HG02870 (cell line): ENCODE measurements at regions not wholly inside any gene's neighbourhood (a gene's known extent, or its start where the extent isn't known, plus 50 kb on each side); places are given as distances from the start of the nearest gene placed in this dataset.
"Not testable (repeated sequence)": the region's sequence is repeated elsewhere in the genome, so short reads cannot be mapped to it uniquely, and the experiment has no call there.

Experiments
- ATAC-seq: cut with Tn5 transposase; IDR thresholded peaks from one replicate; pipeline ENCODE4 v1.9.1; 2021; ENCODE audit warnings: mild to moderate bottlenecking, moderate library complexity; ENCODE audit not compliant: unreplicated experiment

DNA sequence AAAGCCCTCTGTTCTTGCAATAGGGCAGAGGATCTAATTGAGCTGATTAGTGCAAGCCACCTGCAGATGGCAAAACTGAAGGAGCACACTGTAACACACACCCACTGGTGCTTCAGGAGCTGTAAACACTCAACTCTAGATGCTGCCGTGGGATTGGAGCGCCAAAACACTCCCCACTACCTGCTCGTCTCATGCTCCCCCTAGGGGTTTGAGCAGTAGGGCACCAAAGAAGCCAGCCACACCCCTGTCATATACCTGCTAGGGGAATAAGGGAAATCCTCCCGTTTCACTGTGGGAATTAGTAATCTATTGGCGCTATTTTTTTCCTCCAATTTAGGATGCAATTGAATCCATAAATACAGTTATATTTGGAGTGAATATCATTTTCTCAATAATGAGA lies 360.2 kb downstream of the GLUD2 start:
- peak; percentile 62 for ATAC-seq

DNA sequence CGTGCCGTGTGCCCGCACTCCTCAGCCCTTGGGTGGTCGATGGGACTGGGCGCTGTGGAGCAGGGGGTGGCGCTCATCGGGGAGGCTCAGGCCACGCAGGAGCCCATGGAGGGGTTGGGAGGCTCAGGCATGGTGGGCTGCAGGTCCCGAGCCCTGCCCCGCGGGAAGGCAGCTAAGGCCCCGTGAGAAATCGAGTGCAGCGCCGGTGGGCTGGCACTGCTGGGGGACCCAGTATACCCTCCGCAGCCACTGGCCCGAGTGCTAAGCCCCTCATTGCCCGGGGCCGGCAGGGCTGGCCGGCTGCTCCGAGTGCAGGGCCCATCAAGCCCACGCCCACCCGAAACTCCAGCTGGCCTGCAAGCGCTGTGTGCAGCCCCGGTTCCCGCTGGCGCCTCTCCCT lies 384.1 kb downstream of the GLUD2 start:
- ATAC-seq, result not testable (repeated sequence)

DNA sequence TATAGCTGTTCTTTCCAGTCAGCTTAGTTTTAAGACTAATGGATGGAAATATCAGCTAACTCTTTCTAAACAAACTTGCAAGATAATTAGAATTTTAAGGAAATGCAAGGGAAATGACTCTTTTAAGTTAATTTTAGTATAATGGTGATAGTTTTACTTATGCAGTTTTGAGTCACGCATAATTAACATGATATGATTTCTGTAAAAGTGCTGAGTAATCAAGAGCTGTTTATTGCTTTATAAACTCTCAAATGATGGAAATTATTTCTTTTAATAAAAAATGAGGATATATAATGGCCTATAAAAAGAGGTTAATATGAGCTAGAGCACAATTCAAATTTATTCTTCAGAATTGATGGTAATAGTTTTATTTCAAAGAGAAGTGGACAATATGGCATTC lies 385.9 kb downstream of the GLUD2 start:
- ATAC-seq, result no peak

DNA sequence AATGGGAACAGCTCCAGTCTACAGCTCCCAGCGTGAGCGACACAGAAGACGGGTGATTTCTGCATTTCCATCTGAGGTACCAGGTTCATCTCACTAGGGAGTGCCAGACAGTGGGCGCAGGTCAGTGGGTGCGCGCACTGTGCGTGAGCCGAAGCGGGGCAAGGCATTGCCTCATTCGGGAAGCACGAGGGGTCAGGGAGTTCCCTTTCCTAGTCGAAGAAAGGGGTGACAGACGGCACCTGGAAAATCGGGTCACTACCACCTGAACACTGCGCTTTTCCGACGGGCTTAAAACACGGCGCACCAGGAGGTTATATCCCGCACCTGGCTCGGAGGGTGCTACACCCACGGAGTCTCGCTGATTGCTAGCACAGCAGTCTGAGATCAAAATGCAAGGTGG lies 390.3 kb downstream of the GLUD2 start:
- not testable (repeated sequence) for ATAC-seq

DNA sequence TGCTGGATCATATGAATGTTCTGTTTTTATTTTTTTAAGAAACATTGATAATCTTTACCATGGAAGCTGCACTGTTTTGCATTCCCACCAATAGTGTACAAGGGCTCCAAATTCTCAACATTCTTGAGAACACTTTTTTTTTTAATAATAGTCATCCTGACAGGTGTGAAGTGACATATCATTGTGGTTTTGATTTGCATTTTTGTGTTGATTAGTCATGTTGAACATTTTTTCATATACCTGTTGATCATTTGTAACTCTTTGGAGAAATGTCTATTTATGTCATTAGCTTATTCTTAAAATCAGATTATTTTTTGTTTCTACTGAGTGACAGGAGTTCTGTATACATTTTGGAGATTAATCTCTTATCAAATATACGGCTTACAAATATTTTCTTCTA lies 408.5 kb downstream of the GLUD2 start:
- ATAC-seq, result peak; percentile 30

DNA sequence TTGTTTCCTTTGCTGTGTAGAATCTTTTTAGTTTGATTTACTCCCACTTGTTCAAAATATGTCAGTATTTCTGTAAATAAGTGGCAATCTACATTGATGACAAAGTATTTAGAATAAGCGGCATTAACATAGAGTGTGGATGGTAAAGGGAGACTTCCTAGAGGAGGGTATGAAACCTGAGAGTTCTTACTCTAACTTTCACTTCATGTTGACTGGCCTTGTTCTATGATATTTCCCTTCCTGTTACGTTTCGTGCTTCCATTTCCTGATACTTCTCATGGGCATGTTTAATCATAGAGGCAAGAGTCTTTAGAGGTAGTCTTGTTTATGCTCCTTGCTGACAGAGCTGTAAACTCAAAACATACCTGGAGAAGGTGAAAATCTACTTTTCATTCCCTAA lies 408.9 kb downstream of the GLUD2 start:
- peak; percentile 93 for ATAC-seq

DNA sequence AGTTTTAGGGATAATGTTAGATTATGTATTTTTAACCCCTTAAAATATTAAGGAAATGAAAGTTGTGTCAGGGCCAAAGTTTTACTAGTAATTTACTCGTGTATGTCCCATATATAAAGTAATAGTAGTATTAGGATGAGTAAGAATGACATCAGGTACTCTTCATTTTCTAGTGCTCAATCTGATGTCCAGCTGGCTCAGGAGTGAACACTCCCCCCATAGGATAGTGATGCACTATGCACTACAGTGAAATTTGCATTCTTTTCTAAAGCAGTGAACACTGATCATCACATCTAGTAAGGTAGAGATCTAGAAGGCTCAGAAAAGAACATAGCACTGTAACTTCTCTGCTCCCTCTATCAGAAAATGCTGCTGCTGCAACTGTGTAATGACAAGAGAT lies 409.7 kb downstream of the GLUD2 start:
- ATAC-seq, result peak; percentile 51

DNA sequence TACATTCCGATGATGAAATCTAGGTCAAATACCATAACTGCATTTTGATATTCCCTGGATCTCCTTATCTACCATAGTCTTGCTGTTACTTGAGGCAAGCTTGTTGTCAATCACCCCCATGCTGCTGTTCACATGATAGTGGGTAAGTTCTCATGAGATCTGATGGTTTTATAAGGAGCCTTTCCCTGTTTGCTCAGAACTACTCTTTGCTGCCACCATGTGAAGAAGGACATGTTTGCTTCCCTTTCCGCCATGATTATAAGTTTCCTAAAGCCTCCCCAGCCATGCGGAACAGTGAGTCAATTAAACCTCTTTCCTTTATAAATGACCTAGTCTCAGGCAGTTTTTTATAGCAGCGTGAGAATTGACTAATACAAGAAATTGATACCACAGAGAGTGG lies 432.0 kb downstream of the GLUD2 start:
- ATAC-seq, result no peak

DNA sequence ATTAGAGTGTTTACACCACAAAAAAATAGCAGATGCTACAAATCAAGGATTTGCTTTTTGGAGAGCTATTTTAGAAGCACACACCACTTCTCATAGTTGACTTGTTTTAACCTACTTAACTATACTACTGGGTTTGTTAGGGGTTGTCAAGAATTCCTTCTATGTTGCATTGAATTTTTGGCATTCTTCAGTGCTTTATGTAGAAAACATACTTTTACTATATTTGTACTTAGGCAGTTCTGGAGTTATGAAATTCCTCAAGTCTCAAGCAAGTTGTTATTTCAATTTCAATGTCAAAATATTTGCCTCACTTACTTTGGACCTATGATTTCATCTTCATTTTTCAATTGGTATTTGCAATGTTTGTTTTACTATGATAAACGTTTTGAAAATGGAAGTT lies 449.6 kb downstream of the GLUD2 start:
- no peak for ATAC-seq

DNA sequence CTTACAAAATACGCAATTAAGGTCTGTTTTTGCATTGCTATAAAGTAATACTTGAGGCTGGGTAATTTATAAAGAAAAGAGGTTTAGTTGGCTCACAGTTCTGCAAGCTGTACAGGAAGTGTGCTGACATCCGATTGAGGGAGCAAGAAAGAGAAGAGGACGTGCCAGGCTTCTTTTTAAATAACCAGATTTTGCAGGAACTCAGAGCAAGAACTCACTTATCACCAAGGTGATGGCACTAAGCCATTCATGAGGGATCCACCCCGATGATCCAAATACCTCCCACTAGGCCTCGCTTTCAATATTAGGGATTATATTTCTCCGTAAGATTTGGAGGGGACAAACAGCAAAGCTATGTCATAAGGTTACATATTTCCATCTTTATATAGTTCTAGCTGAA lies 456.7 kb downstream of the GLUD2 start:
- no peak for ATAC-seq

DNA sequence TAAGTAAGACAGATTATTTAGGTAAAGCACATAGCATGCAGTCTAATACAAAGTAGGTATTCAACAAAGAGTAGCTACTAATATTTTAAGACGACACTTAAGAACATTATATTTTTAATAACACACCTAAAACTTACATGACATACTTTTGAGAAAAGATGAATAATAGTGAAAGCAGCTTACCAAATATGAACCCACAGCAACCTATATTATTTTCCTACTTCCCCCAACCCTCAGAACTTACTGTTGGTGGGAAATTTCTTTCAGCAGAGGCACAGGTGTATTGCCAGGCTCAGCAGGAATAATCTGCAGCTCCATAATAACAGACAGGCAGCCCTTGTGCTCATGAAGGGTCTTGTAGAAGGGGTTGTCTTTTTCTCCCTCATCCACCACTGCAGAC lies 498.9 kb downstream of the GLUD2 start:
- ATAC-seq, result peak; percentile 79

DNA sequence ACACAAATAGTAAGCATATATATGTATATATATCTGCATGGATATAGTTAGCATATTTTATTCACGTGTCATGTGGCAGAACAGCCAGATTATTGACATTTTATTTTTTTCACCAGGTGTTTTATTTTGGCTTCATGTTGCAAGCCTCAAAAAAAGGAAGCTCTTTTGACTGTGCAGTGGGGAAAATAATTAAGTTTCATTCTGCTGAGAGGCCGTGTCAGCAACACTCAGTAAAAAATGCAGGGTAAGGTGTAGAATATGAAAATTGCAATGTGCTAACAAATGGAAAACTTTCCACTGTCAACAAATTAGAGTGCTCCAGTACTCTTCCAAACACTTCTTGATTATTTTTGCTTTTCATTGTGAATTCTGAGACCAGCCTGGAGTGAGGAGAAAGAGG lies 511.5 kb downstream of the GLUD2 start:
- ATAC-seq, result no peak

DNA sequence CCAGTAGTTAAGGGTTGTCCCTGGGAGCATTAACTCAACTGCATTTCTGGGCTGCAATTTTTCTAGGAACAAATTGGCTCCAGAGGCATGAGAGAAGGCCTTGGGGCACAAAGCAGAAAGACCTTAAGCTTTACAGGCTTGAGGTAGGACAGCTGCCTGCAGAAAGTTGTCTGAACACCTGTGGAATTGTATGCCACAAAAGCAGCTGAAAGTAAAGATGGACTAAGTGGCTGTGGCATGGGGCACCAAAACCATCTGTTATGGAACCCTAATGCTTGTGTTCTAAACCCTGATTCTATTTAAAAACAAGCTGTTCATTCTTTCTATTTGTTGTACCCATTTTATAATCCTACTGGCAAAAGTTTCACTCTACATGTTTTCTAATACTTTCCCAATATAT lies 515.2 kb downstream of the GLUD2 start:
- no peak for ATAC-seq

DNA sequence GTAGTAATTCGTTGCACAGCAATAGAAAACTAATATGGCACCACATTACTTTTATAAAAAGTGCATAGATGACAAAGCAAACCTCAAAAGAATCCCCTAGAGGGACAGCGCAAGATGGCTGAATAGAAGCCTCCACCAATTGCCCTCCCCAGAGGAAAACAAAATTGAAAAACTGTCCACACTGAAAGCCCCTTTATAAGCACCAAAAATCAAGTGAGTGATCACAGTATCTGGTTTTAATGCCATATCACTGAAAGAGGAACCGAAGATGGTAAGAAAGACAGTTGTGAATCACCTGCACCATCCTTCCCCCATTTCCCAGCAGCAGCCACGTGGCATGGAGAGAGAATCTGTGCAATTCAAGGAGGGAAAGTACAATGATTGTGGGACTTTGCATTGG lies 522.2 kb downstream of the GLUD2 start:
- ATAC-seq, result peak; percentile 71

DNA sequence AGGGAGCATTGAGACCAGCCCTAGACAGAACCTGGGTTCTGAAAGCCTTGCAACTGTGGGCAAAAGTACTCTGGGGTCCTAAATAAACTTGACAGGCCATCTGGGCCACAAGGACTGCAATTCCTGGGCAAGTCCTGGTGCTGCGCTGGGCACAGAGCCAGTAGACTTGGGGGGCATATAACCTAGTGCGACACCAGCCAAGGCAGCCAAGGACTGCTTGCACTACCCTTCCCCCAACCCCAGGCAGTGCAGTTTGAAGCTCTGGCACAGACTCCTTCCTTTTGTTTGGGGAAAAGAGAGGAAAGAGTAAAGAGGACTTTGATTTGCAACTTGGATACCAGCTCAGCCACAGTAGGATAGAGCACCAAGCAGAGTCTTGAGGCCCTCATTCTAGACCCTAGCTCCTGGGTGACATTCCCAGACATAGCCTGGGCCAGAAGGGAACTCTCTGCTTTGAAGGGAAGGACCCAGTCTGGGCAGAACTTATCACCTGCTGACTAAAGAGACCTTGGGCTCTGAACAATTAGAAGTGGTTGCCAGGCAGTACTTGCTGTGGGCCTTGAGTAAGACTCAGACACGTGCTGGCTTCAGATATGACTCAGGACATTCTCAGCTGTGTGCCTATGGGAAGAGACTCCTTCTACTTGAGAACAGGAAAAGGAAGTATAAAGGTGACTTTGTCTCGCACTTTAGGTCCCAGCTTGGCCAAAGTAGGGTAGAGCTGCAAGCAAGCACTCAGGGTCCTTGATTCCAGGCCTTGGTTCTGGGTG lies 522.8 kb downstream of the GLUD2 start:
- peak; percentile 86 for ATAC-seq

DNA sequence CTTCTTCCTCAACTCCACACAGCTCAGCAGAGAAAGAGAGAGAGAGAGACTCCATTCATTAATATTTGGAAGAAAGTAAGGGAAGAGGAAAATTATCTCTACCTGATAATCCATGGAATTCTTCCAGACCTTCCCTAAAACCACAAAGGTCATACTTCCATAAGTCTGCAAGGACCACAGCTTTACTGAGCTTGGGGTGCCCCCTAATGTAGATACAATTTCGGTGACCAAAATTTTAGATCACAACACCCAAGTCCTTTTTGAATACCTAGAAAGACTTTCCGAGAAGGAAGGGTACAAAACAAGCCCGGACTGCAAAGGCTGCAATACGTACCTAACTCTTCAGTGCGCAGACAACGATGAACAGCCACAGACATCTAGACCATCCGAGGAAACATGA lies 523.9 kb downstream of the GLUD2 start:
- no peak for ATAC-seq

DNA sequence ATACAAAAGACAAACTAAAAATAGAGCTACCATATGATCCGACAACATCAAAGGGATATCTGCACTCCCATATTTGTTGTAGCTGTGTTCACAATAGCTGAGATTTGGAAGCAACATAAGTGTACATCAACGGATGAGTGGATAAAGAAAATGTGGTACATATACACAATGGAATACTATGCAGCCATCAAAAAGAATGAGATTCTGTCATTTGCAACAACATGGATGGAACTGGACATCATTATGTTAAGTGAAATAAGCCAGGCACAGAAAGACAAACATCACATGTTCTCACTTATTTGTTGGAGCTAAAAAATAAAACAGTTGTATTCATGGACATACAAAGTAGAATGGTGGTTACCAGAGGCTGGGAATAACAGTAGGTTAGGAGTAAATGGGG lies 527.0 kb downstream of the GLUD2 start:
- not testable (repeated sequence) for ATAC-seq

DNA sequence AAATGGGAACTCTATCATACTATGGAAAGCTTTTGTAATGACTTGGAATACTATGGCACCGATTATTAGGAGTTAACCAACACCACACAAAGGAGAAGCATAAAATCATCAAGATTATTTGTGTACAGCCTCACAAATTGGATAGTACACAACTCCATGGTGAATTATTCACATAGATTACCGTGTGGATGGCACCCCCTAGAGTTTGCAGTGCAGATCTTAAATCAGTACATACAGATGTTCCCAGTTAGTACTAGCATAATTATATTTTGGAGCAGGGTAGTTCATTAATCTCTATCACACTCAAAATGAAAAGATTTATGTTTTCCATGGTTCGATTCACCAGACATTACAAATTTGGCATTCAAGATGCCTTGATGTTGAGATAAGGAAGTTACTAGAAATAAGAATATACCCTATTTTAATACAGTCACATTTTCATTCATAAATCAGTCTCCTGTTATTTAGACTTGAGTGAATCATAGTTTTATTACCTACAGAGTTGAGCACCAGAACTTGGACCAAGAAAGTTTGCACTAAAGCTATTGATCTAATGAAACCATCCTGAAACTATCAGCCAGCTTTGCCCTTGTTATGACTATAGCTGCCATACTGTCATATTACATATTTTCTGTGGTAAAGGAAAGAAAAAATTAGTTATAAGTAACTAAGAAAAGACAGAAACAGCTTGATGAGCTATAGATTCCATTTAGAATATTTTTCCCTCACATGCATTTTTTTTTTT lies 531.8 kb downstream of the GLUD2 start:
- ATAC-seq, result peak; percentile 80

DNA sequence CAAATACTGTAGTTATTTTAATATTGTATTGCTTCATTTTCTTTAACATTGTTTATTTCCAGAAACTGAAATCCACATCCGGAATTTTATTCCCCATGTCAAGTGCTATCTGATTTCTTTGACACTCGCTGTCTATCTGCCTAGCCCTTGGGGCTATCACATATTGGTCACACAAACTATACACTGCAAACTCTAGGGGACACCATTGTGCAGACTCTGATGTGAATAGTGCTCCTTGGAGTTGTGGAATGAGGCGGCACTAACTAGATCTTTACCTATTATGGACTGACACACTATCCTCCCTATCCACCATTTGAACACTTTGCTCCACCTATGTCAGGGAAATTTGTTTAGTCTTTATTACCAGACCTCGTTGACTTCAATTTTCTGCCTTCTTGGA lies 534.5 kb downstream of the GLUD2 start:
- no peak for ATAC-seq

DNA sequence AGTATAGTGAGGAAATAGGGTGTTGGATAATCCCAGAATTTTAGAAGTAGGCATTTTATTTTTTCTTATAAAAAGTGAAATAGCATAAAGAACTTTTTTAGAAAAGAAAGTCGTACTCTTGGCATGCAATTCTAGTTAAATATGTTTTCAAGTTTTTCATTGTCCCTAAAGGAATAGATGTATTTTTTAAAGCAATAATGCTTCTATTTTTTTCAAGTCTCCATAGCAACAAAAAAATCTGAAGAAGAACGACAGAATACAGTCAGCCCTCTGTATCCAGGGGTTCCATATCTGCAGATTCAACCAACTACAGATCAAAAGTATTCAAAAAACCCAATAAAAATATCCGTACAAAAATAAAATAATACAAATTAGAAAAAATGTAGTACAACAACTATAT lies 538.2 kb downstream of the GLUD2 start:
- ATAC-seq, result no peak

DNA sequence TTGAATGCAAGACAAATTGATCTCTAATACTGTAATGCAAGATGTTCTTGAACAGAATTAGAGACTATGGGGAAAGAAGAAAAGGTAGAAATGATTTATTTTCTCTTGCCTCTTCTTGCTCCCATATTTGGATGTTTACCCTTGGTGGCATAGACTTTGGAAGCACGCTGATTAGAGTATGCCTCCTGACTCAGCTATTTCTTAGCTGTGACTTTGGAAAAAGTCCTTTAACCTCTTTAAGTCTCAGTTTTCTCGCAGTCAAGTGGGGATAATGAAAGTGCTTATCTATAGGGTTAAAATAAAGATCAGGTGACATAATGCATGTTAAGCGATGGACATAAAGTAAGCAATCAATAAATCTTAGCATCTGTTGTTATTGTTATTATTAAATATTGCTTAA lies 545.5 kb downstream of the GLUD2 start:
- no peak for ATAC-seq

DNA sequence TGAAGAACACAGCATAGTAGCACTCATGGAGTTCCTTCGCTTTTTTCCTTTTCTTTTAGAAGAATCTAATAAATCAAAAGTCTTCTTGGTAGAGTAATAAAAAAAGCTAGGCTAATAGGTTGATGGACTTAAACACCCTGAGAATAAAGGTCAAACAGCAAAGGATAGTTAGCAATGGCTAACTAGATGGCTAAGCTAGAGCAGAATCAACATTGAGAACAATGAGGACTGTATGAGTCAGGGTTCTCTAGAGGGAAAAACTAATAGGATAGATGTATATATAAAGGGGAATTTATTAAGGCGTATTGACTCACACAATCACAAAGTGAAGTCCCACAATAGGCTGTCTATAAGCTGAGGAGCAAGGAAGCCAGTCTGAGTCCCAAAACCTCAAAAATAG lies 550.9 kb downstream of the GLUD2 start:
- no peak for ATAC-seq

DNA sequence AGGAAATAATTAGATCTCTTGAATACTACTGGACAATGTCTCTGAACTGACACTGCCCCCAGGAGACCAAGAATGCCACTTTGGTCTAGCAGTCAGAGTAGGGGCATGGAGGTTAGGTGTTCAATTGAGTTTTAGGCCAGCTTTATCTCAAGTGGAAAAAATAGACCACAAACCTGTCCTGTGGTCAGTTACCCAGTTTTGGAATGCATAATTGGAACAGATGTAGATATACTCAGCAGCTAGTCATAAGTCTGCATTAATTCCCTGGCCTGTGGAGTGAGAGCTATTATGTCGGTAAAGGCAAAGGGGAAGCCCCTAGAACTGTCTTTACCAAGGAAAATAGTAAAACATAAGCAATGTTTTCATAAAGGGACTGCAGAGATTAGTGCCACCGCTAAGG lies 587.7 kb downstream of the GLUD2 start:
- ATAC-seq, result no peak
